ENCODE measurements at regions not wholly inside any gene's neighbourhood (a gene's known extent, or its start where the extent isn't known, plus 50 kb on each side); places are given as distances from the start of the nearest gene placed in this dataset.
"Not testable (repeated sequence)": the region's sequence is repeated elsewhere in the genome, so short reads cannot be mapped to it uniquely, and the experiment has no call there.

DNA sequence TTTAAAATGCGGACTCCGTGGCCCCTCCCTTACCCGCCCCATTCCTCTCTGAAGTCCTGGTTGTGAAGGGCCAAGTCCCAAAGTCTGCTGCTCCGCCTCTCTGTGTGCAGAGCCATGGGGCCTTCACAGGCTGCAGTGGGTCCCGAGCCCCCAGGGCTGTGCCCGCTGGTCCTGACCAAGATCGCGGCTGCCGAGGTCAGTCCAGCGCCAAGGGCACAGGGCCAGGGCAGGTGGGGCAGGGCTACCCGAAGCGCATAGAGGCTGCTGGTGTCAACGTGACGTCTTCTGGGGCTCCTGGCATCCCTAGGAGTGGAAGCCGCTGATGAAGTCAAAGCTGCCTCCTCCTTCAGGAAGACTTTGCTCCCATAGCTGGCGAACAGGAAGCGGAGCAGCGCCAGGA is 858.8 kb downstream of the TUBA3C start:
- H3K14ac ChIP-seq (ENCODE audit: insufficient read length); H3K23me2 ChIP-seq (ENCODE audit: low read depth, low read length); H4K5ac ChIP-seq (ENCODE audit: insufficient read length, low read depth, low read length); POLR2A ChIA-PET (ENCODE audit: partially characterized antibody); H4K91ac ChIP-seq (replicated peaks; ENCODE audit: insufficient read length, low read length); H2BK15ac ChIP-seq (ENCODE audit: low read length); H3K79me2 ChIP-seq (ENCODE audit: control insufficient read depth in 1 of 2, insufficient read depth in 2 of 2, low read length in 2 of 2); H2BK120ac ChIP-seq (replicated peaks; ENCODE audit: low read depth, low read length); H2BK5ac ChIP-seq (ENCODE audit: low read depth, low read length); H2BK12ac ChIP-seq (ENCODE audit: low read depth, low read length); H3K9ac ChIP-seq (replicated peaks in 1 of 4; ENCODE audit: extremely low read depth in 1 of 4, low read depth in 3 of 4, low read length in 3 of 4); H2BK20ac ChIP-seq (ENCODE audit: low read length); H4K8ac ChIP-seq (ENCODE audit: extremely low read depth, insufficient read depth, low read length); H3K23ac ChIP-seq (ENCODE audit: insufficient read length); H4K20me1 ChIP-seq (replicated peaks in 1 of 2; ENCODE audit: control insufficient read depth in 1 of 2, insufficient read depth in 2 of 2, low read length in 2 of 2); H3K27ac ChIP-seq (ENCODE audit: low read depth, low read length); H3K56ac ChIP-seq (replicated peaks; ENCODE audit: insufficient read length, low read depth, low read length); DNase-seq (ENCODE audit: low read depth in 1 of 2, low spot score in 2 of 2); H2AFZ ChIP-seq (ENCODE audit: low read length); FAIRE-seq; H2AK5ac ChIP-seq (ENCODE audit: low read depth, low read length); H3K4ac ChIP-seq (replicated peaks; ENCODE audit: insufficient read length, low read depth, low read length); H3K4me2 ChIP-seq (ENCODE audit: insufficient read depth in 1 of 2, low read depth in 2 of 2, low read length in 2 of 2); H3K4me1 ChIP-seq (replicated peaks in 1 of 4; ENCODE audit: control insufficient read depth in 3 of 4, insufficient read depth in 4 of 4, low read length in 3 of 4); CTCF ChIA-PET (ENCODE audit: partially characterized antibody); H3K79me1 ChIP-seq (ENCODE audit: low read depth, low read length); H3K27me3 ChIP-seq (replicated peaks in 1 of 4; ENCODE audit: control insufficient read depth in 3 of 4, extremely low read depth in 1 of 4, insufficient read depth in 3 of 4, low read length in 3 of 4); H3K18ac ChIP-seq (ENCODE audit: extremely low read depth, low read length); H3K36me3 ChIP-seq (ENCODE audit: control insufficient read depth in 2 of 4, insufficient read depth in 4 of 4, low read length in 3 of 4); H3K4me3 ChIP-seq (ENCODE audit: extremely low read depth in 1 of 4, insufficient read depth in 2 of 4, low read depth in 3 of 4, low read length in 4 of 4): not testable (repeated sequence)
- H3K9me3 ChIP-seq (ENCODE audit: insufficient read depth in 2 of 2, low read depth in 1 of 2, low read length in 1 of 2), result peaks cover 8 to 30% of the 10 kb centered on the region in 2 experiments; a peak in 3 of 4 replicates
- 87% methylated on average over 11 of the region's 18 CpGs; no CpG with 5 or more reads in 1 of the 2 experiments for WGBS, 2 experiments (ENCODE audit: extremely low coverage in 1 of 2, insufficient coverage in 1 of 2, insufficient read length in 1 of 2, insufficient replicate concordance in 2 of 2, low coverage in 1 of 2, low lambda C conversion rate in 2 of 2, missing lambda C conversion rate in 1 of 2)

GRCh38 chr13:18319653-18320052 is 862.0 kb downstream of the TUBA3C start:
- H3K14ac ChIP-seq (ENCODE audit: insufficient read length); H4K5ac ChIP-seq (ENCODE audit: insufficient read length, low read depth, low read length); H3K56ac ChIP-seq (replicated peaks; ENCODE audit: insufficient read length, low read depth, low read length); H4K8ac ChIP-seq (ENCODE audit: extremely low read depth, insufficient read depth, low read length); H4K91ac ChIP-seq (replicated peaks; ENCODE audit: insufficient read length, low read length); DNase-seq (ENCODE audit: low read depth in 1 of 2, low spot score in 2 of 2); H3K23me2 ChIP-seq (ENCODE audit: low read depth, low read length); H2BK20ac ChIP-seq (ENCODE audit: low read length); H3K27me3 ChIP-seq (replicated peaks in 1 of 4; ENCODE audit: control insufficient read depth in 3 of 4, extremely low read depth in 1 of 4, insufficient read depth in 3 of 4, low read length in 3 of 4); H3K27ac ChIP-seq (ENCODE audit: low read depth, low read length); FAIRE-seq; H2AK5ac ChIP-seq (ENCODE audit: low read depth, low read length); H2BK15ac ChIP-seq (ENCODE audit: low read length); H3K79me1 ChIP-seq (ENCODE audit: low read depth, low read length); H4K20me1 ChIP-seq (replicated peaks in 1 of 2; ENCODE audit: control insufficient read depth in 1 of 2, insufficient read depth in 2 of 2, low read length in 2 of 2); H2BK5ac ChIP-seq (ENCODE audit: low read depth, low read length); H3K79me2 ChIP-seq (ENCODE audit: control insufficient read depth in 1 of 2, insufficient read depth in 2 of 2, low read length in 2 of 2); H2AFZ ChIP-seq (ENCODE audit: low read length); H3K4me3 ChIP-seq (ENCODE audit: extremely low read depth in 1 of 4, insufficient read depth in 2 of 4, low read depth in 3 of 4, low read length in 4 of 4); H2BK12ac ChIP-seq (ENCODE audit: low read depth, low read length); H3K18ac ChIP-seq (ENCODE audit: extremely low read depth, low read length); H3K36me3 ChIP-seq (ENCODE audit: control insufficient read depth in 2 of 4, insufficient read depth in 4 of 4, low read length in 3 of 4); H3K4ac ChIP-seq (replicated peaks; ENCODE audit: insufficient read length, low read depth, low read length); CTCF ChIA-PET (ENCODE audit: partially characterized antibody); H3K9ac ChIP-seq (replicated peaks in 1 of 4; ENCODE audit: extremely low read depth in 1 of 4, low read depth in 3 of 4, low read length in 3 of 4); H3K4me1 ChIP-seq (replicated peaks in 1 of 4; ENCODE audit: control insufficient read depth in 3 of 4, insufficient read depth in 4 of 4, low read length in 3 of 4); H3K23ac ChIP-seq (ENCODE audit: insufficient read length); H3K4me2 ChIP-seq (ENCODE audit: insufficient read depth in 1 of 2, low read depth in 2 of 2, low read length in 2 of 2); H2BK120ac ChIP-seq (replicated peaks; ENCODE audit: low read depth, low read length); POLR2A ChIA-PET (ENCODE audit: partially characterized antibody): not testable (repeated sequence)
- peaks cover 15 to 44% of the 10 kb centered on the region in 2 experiments; a peak in 3 of 4 replicates for H3K9me3 ChIP-seq (ENCODE audit: insufficient read depth in 2 of 2, low read depth in 1 of 2, low read length in 1 of 2)
